ENCODE measurements at regions not wholly inside any gene's neighbourhood (a gene's known extent, or its start where the extent isn't known, plus 50 kb on each side); places are given as distances from the start of the nearest gene placed in this dataset.

DNA sequence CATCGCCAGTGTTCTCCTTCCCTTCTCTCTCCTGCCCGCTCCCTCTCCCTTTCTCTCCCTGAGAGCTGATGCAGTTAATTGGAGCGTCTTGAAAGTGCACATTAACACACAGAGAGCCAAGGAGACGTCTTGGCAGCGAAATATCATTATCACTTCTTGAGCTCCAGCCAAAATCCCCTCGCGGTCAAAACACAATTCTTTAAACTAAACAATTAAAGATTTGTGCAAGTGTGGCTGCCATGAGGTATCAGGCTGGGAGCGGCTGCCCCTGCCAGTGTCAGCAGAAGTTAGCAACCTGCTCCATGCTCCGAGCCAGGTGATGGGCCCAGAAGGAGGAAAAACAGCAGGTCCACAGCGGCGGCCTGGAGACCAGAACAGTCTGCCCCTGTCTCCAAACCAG is 100.9 kb upstream of the FOXP4 start:
- H3K9me3 ChIP-seq (ENCODE audit: insufficient read depth, low read length) = no peaks in the 10 kb centered on the region
- H3K36me3 ChIP-seq (ENCODE audit: insufficient read depth, insufficient read length, low read length) = no peaks in the 10 kb centered on the region
- H3K9ac ChIP-seq (ENCODE audit: insufficient read length, low read depth) = no peak overlapping the region
- peaks cover 14% of the 10 kb centered on the region for H3K4me1 ChIP-seq (ENCODE audit: insufficient read depth, insufficient read length)
- TF ChIP-seq ZNF274 (IDR thresholded peaks at IDR 0.05; ENCODE audit: low read depth, low read length) (no peak), YY1 (IDR thresholded peaks at IDR 0.05; ENCODE audit: insufficient read depth, insufficient read length) (no peak), SUZ12 (IDR thresholded peaks at IDR 0.05; ENCODE audit: extremely low read depth, insufficient read depth, insufficient read length) (no peak)
- H3K4me3 ChIP-seq (ENCODE audit: insufficient read length, low read depth) = no peak overlapping the region
- peaks cover 3% of the 10 kb centered on the region for H3K27me3 ChIP-seq (ENCODE audit: insufficient read depth, insufficient read length)
- DNase-seq (ENCODE audit: low read depth, low spot score) = no peak

DNA sequence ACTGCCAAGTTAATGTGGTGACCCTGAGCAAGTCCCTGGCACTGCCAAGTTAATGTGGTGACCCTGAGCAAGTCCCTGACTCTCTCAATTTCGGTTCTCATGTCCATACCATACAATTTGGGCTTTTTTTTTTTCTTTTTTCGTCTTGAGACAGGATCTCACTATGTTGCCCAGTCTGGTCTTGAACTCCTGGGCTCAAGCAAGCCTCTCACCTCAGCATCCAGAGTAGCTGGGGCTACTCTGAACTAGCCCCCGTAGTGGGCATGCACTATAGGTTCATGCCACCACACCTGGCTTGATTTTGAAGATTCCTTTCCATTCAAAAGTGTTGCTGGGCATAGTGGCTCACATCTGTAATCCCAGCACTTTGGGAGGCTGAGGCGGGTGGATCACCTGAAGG is 100.0 kb upstream of the FOXP4 start:
- TF ChIP-seq ZNF274 (IDR thresholded peaks at IDR 0.05; ENCODE audit: low read depth, low read length) (no peak), YY1 (IDR thresholded peaks at IDR 0.05; ENCODE audit: insufficient read depth, insufficient read length) (no peak), SUZ12 (IDR thresholded peaks at IDR 0.05; ENCODE audit: extremely low read depth, insufficient read depth, insufficient read length) (no peak)
- Histone ChIP-seq H3K4me3 (ENCODE audit: insufficient read length, low read depth) (no peak overlapping the region), H3K4me1 (ENCODE audit: insufficient read depth, insufficient read length) (peaks cover 18% of the 10 kb centered on the region), H3K9me3 (ENCODE audit: insufficient read depth, low read length) (no peaks in the 10 kb centered on the region), H3K36me3 (ENCODE audit: insufficient read depth, insufficient read length, low read length) (no peaks in the 10 kb centered on the region), H3K27me3 (ENCODE audit: insufficient read depth, insufficient read length) (peaks cover 3% of the 10 kb centered on the region), H3K9ac (ENCODE audit: insufficient read length, low read depth) (no peak overlapping the region)
- no peak for DNase-seq (ENCODE audit: low read depth, low spot score)

DNA sequence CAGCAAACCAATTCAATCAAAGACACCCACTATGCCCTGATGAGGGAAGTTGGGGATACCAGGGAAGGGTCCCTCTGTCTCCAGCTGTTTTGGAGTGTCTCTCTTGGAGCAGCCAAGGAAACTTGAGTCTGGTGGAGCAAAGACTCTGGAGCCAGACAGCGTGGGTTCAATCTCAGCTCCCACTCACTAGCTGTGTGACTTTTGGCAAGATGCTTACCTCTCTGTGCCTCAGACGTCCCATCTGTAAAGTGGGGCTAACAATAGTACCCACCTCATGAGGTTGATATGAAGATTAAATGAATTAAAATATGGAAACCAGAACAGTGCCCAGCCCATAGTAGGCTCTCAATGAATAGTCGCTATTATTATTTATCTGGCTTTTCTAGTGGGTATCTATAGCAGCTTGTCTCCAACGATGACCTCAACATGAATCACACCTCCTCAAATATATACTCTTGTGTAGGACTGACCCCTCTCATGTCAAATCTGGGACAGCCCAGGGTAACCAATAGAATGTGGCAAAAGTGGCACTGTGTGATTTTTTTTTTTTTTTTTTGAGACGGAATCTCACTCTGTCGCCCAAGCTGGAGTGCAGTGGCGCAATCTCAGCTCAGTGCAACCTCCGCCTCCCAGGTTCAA is 99.2 kb upstream of the FOXP4 start:
- Histone ChIP-seq H3K4me3 (ENCODE audit: insufficient read length, low read depth) (no peak overlapping the region), H3K27me3 (ENCODE audit: insufficient read depth, insufficient read length) (peaks cover 3% of the 10 kb centered on the region), H3K36me3 (ENCODE audit: insufficient read depth, insufficient read length, low read length) (no peaks in the 10 kb centered on the region), H3K9me3 (ENCODE audit: insufficient read depth, low read length) (no peaks in the 10 kb centered on the region), H3K4me1 (ENCODE audit: insufficient read depth, insufficient read length) (peaks cover 22% of the 10 kb centered on the region), H3K9ac (ENCODE audit: insufficient read length, low read depth) (no peak overlapping the region)
- TF ChIP-seq YY1 (IDR thresholded peaks at IDR 0.05; ENCODE audit: insufficient read depth, insufficient read length) (no peak), SUZ12 (IDR thresholded peaks at IDR 0.05; ENCODE audit: extremely low read depth, insufficient read depth, insufficient read length) (no peak), ZNF274 (IDR thresholded peaks at IDR 0.05; ENCODE audit: low read depth, low read length) (no peak)
- no peak for DNase-seq (ENCODE audit: low read depth, low spot score)

DNA sequence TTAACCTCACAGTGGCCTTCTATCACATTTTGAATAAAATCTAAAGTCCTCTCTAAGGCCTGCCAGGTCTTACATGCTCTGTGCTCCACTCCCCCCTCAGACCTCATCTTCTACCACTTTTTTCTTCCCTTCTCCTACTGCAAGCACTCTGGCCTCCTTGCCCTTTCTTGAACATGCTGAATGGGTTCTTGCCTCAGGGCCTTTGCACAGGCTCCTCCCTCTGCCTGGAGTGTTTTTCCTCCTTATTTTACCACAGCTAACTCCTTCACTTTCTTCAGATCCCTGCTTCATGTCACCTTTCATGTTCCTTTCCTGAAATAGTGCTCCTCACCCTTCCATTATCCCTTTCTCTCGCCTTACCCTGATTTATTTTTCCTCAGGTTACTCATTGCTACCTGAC is 97.9 kb upstream of the FOXP4 start:
- peaks cover 19% of the 10 kb centered on the region for H3K4me1 ChIP-seq (ENCODE audit: insufficient read depth, insufficient read length)

DNA sequence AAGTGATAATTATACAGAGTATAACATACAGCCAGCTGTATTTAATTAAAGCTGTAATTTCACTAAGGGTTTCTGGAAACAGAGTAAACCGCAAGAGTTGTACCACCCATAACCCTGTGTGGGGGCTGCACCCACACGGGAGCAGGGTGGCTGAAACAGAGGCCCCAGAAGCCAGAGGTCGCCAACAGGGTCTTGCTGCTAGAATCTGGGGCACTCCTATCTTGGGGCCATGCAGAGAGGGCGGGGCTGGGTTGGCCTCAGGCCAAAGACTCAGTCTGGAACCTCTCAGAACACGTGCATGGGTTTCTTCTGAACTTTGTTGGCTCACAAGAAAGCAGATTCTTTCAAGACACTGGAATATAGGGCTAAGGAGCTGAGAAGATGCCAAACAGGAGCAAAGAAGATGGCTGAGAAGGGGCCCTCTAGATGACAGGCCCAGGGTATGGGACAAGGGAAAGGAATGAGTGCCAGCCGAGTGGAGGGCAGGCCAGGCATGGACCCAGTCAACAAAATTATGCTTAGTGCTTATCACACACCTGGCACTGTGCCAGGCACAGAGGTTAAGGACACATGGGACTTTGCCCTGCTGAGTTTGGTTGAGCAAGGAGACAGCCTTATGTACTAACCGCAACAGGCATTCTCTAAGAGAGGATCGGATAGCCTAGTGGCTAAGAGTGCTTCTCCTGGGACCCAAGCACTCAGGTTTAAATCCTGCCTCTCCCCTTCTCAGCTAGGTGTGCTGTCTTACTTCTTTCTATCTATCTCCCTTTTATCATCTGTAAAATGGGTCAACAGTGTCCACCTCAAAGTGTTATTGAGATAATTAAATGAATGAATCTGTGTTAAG is 96.6 kb upstream of the FOXP4 start:
- DNase-seq (ENCODE audit: low read depth, low spot score) = no peak
- no peaks in the 10 kb centered on the region for H3K36me3 ChIP-seq (ENCODE audit: insufficient read depth, insufficient read length, low read length)
- peaks cover 15% of the 10 kb centered on the region for H3K4me1 ChIP-seq (ENCODE audit: insufficient read depth, insufficient read length)
- peaks cover 5% of the 10 kb centered on the region for H3K27me3 ChIP-seq (ENCODE audit: insufficient read depth, insufficient read length)
- H3K4me3 ChIP-seq (ENCODE audit: insufficient read length, low read depth) = no peak overlapping the region
- no peaks in the 10 kb centered on the region for H3K9me3 ChIP-seq (ENCODE audit: insufficient read depth, low read length)
- no peak for TF ChIP-seq YY1 (IDR thresholded peaks at IDR 0.05; ENCODE audit: insufficient read depth, insufficient read length)
- no peak for TF ChIP-seq SUZ12 (IDR thresholded peaks at IDR 0.05; ENCODE audit: extremely low read depth, insufficient read depth, insufficient read length)
- no peak for TF ChIP-seq ZNF274 (IDR thresholded peaks at IDR 0.05; ENCODE audit: low read depth, low read length)
- no peak overlapping the region for H3K9ac ChIP-seq (ENCODE audit: insufficient read length, low read depth)

More for the DNA sequence above, 97.9 kb upstream of the FOXP4 start:
- H3K27me3 ChIP-seq (ENCODE audit: insufficient read depth, insufficient read length) = peaks cover 3% of the 10 kb centered on the region
- no peaks in the 10 kb centered on the region for H3K9me3 ChIP-seq (ENCODE audit: insufficient read depth, low read length)
- no peak overlapping the region for H3K9ac ChIP-seq (ENCODE audit: insufficient read length, low read depth)
- H3K4me3 ChIP-seq (ENCODE audit: insufficient read length, low read depth) = no peak overlapping the region
- TF ChIP-seq SUZ12 (IDR thresholded peaks at IDR 0.05; ENCODE audit: extremely low read depth, insufficient read depth, insufficient read length) (no peak), ZNF274 (IDR thresholded peaks at IDR 0.05; ENCODE audit: low read depth, low read length) (no peak), YY1 (IDR thresholded peaks at IDR 0.05; ENCODE audit: insufficient read depth, insufficient read length) (no peak)
- no peaks in the 10 kb centered on the region for H3K36me3 ChIP-seq (ENCODE audit: insufficient read depth, insufficient read length, low read length)
- no peak for DNase-seq (ENCODE audit: low read depth, low spot score)

DNA sequence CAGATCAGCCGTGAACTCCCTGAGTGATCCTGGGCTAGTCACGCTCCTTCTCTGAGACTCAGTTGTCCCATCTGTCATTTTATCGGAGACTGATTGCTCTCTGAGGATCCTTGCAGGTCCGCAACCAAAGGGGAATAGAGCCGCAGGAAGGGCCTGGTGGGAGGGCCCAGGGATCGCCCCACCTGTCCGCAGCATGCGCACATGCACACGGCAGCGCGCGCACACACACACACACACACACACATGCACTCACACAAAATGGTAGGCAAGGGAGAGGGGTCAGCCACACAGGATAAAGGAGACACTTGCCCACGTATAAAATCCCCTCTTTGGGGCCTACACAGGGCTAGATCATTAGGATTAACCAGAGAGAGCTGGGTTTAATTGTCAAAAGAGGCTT is 95.6 kb upstream of the FOXP4 start:
- Histone ChIP-seq H3K4me1 (ENCODE audit: insufficient read depth, insufficient read length) (peaks cover 13% of the 10 kb centered on the region), H3K27me3 (ENCODE audit: insufficient read depth, insufficient read length) (peaks cover 6% of the 10 kb centered on the region), H3K9ac (ENCODE audit: insufficient read length, low read depth) (no peak overlapping the region), H3K36me3 (ENCODE audit: insufficient read depth, insufficient read length, low read length) (no peaks in the 10 kb centered on the region), H3K4me3 (ENCODE audit: insufficient read length, low read depth) (no peak overlapping the region), H3K9me3 (ENCODE audit: insufficient read depth, low read length) (no peaks in the 10 kb centered on the region)
- TF ChIP-seq ZNF274 (IDR thresholded peaks at IDR 0.05; ENCODE audit: low read depth, low read length) = no peak
- TF ChIP-seq SUZ12 (IDR thresholded peaks at IDR 0.05; ENCODE audit: extremely low read depth, insufficient read depth, insufficient read length) = no peak
- no peak for TF ChIP-seq YY1 (IDR thresholded peaks at IDR 0.05; ENCODE audit: insufficient read depth, insufficient read length)
- DNase-seq (ENCODE audit: low read depth, low spot score) = no peak

DNA sequence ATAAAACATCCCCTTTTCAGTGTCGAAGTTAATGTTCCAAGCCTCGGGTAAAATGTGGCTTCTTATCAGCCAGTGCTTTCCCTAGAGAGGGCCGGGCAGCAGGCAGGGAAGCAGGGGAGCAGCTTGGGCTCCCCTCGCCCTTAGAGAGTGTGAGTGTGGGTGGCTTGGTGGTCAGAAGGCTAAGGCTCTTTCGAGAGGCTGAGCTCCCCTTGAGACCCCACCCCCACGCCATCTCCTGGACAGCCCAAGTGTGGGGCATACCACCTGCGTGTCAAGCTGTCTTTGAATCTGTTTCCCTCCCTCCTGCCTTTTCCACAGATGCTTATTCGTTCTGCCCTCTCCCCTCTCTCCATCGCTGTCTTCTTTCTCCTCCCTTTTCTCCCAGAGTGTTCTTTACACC is 95.1 kb upstream of the FOXP4 start:
- Histone ChIP-seq H3K9me3 (ENCODE audit: insufficient read depth, low read length) (no peaks in the 10 kb centered on the region), H3K36me3 (ENCODE audit: insufficient read depth, insufficient read length, low read length) (no peaks in the 10 kb centered on the region), H3K27me3 (ENCODE audit: insufficient read depth, insufficient read length) (peaks cover 6% of the 10 kb centered on the region), H3K9ac (ENCODE audit: insufficient read length, low read depth) (no peak overlapping the region), H3K4me1 (ENCODE audit: insufficient read depth, insufficient read length) (peaks cover 13% of the 10 kb centered on the region), H3K4me3 (ENCODE audit: insufficient read length, low read depth) (no peak overlapping the region)
- DNase-seq (ENCODE audit: low read depth, low spot score) = no peak
- no peak for TF ChIP-seq ZNF274 (IDR thresholded peaks at IDR 0.05; ENCODE audit: low read depth, low read length)
- TF ChIP-seq SUZ12 (IDR thresholded peaks at IDR 0.05; ENCODE audit: extremely low read depth, insufficient read depth, insufficient read length) = no peak
- TF ChIP-seq YY1 (IDR thresholded peaks at IDR 0.05; ENCODE audit: insufficient read depth, insufficient read length) = no peak

Measured in NT2/D1 (cell line).